GM18519 (cell line): ENCODE measurements at regions not wholly inside any gene's neighbourhood (a gene's known extent, or its start where the extent isn't known, plus 50 kb on each side); places are given as distances from the start of the nearest gene placed in this dataset.
"Not testable (repeated sequence)": the region's sequence is repeated elsewhere in the genome, so short reads cannot be mapped to it uniquely, and the experiment has no call there.

Experiments used
- ATAC-seq: cut with Tn5 transposase; IDR thresholded peaks from one replicate; pipeline ENCODE4 v1.9.1; 2021; ENCODE audit warnings: mild to moderate bottlenecking, moderate library complexity; ENCODE audit not compliant: unreplicated experiment, low FRiP score

GRCh38 chr2:122352151-122352550, 596.7 kb downstream of the TSN start:
- not testable (repeated sequence) for ATAC-seq

- ATAC-seq: no peak
Measured at GRCh38 chr2:122357998-122358397, 602.5 kb downstream of the TSN start.

DNA sequence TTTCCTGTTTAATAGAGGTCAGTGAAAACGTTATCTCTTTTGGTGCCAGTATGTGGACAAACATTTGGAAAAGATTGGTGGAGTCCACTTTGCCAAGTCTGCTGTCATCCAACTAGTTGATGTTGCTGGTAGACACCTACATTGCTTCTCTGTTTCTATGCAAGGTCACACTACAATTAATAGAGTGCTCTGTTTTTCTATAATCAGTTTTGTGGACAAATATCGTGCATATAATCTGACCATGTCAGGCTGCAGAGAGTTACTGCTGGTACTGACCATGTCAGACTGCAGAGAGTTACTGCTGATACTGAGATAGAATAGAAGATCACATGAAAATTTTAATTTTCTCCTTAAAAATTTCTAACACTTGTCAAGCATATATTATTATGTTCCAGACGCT, 603.3 kb downstream of the TSN start:
- no peak for ATAC-seq

GRCh38 chr2:122363885-122364284, 608.4 kb downstream of the TSN start:
- ATAC-seq: no peak

DNA sequence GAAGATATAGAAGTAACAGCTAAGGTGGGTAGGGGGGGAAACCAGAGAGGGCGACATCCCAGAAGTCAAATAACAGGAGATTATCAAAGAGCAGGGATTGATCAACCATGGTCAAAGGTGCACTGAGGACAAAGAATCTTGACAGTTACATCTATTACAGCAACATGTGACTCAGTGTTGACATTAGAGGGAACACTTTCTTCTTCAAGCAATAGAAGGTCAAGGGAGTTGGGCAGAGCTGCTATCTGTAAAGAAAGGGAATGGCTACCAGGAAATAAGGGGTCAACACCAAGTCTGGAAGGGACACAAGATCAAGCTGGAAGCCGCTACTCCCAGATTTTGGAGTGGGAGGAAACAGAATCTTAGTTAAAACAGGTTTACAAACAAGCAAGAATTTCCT, 611.0 kb downstream of the TSN start:
- no peak for ATAC-seq

GRCh38 chr2:122366969-122367645, 611.7 kb downstream of the TSN start:
- ATAC-seq: no peak

- no peak for ATAC-seq
Measured at GRCh38 chr2:122367646-122368010, 612.2 kb downstream of the TSN start.

DNA sequence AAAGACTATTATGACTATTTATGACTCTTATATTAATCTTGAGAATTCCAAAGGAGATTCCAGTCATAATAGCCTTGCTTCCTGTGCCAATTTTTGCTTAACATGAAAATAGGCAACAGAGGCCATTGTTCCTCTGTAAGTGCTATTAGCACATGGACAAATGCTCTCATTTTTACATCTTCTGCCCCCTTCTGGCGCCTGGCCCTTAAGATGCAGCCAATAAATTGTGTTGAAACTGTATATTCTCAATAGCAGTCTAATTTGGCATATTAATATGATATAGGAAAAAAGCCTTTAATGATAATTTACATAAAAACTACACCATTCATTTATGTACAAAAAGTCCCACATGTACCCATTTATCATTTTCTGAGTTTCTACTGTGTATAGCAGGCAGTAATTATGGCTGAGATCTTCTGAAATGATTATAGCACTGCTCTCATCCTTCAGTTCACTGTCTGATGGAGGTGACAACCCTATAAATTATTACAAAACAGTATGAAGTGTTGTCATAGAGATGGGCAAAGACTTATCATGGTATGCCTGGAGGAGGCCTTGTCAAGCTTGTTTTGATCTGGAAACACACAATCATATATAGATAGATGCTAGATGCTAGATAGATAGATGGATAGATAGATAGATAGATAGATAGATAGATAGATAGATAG, 613.3 kb downstream of the TSN start:
- no peak for ATAC-seq

DNA sequence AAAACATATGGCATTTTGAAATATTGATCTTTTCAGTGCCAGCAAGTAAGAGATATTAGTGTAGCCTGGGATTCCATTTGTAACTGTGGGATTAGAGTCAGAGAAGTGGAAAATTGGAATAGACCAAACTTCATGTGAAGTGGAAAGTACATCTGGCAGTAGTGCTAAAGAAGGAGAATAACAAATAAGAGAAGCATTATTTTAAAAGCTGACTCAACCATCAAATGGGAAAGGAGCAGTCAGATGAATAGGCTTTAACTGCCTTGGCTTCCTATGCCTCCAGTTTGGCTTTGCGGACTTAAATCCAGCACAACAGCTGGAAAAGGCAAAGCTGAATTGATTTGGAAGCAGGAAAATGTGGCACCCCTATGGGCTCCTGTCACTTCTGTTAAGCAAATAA, 623.1 kb downstream of the TSN start:
- no peak for ATAC-seq

DNA sequence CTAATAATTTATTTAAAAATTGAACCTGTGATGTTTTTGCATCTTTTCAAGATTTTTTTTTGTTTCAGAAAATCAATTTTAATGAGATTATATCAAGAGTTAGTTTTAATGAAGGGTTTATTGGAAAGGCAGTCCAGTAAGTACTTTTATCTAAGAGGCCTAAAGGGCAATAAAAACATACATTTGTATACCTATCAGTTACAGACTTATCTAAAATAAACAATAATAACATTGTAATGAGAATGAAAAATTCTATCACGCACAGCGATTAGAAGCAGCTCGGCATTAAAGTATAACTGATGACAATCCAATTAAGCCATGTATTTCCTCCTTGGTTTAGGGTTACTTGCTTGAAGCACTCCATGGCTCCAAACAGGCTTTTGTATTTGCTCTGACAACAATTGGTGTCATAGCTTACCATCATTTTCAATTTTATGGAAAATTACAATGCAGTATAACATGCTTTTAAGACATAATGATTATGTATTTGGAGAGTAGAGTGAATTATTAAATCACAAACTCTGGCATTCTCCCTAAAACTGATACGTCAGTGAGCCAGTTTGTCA, 629.4 kb downstream of the TSN start:
- ATAC-seq: no peak

DNA sequence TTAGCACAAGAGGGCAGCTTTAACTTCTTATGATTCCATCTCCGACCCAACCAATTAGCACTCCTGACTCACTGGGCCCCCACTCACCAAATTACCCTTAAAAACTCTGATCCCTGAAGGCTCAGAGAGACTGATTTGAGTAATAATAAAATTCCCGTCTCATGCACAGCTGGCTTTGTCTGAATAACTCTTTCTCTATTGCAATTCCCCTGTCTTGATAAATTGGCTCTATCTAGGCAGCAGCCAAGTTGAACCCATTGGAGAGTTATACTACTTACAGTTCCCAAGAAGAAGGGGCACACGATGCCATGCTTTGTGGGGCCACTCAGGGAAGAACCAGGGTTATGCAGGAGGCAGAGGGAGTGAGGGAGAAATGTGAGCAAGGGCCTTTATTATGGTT, 632.8 kb downstream of the TSN start:
- no peak for ATAC-seq

DNA sequence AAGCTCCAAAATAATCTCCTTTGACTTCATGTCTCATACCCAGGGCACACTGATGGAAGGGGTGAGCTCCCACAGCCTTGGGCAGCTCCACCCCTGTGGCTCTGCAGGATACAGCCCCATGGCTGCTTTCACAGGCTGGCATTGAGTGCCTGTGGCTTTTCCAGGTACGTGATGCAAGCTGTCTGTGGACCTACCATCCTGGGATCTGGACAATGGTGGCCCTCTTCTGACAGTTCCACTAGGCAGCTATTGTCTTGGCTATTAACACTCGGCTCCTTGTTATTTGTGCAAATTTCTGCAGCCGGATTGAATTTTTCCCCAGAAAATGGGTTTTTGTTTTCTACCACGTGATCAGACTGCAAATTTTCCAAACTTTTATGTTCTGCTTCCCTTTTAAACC, 634.2 kb downstream of the TSN start:
- ATAC-seq: no peak

DNA sequence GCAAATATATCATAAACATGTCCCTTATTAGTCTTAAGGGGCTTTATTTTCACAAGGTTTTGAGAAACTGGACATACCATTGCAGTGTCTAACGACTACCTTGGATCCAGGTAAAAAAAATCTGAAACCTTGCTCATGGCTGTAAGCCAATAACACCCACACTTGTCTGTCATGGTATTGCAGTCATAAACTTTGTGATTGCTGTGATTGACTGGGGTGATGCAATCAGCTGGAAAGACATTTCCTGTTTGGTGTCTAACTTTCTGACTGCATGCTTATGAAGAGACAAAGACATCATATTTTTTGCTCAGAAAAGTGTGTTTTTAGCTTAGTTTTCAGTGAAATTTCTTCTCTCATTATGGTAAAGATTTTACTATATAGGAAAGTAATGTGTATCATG, 635.0 kb downstream of the TSN start:
- ATAC-seq: peak; percentile 84

GRCh38 chr2:122391726-122392125, 636.3 kb downstream of the TSN start:
- ATAC-seq: no peak

DNA sequence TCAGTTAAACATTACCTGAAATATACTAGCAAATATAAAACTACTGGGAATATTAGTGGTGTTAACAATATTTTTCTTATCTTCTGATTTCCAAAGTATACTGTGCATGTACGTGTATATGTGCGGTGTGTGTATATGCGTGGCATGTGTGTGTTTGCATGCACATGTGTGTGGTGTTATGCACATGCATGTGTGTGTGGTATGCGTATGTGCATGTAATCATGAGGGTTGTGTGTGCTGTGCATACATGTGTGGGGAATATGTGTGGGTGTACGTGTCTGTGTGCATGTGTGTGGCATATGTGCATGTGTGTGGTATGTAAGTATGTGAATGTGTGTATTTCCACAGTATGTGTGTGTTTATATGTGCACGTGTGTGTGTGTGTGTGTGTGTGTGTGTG, 640.2 kb downstream of the TSN start:
- ATAC-seq: no peak

DNA sequence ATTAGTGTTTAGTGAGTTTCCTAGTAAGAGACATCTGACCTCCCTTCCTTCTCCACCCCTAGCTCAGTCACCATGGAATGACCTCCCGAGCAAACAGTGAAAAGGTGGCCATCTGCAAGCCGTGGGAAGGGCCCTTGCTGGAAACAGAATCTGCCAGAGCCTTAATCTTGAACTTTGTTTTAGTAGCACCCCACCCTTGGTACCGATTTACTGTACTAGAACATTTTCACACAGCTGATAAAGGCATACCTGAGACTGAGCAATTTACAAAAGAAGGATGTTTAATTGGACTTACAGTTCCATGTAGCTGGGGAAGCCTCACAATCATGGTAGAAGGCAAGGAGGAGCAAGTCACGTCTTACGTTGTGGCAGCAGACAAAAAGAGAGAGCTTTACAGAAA, 655.8 kb downstream of the TSN start:
- no peak for ATAC-seq

GRCh38 chr2:122412360-122412759, 656.9 kb downstream of the TSN start:
- no peak for ATAC-seq

GRCh38 chr2:122414902-122415301, 659.5 kb downstream of the TSN start:
- no peak for ATAC-seq

- no peak for ATAC-seq
Measured at GRCh38 chr2:122417114-122417513, 661.7 kb downstream of the TSN start.

DNA sequence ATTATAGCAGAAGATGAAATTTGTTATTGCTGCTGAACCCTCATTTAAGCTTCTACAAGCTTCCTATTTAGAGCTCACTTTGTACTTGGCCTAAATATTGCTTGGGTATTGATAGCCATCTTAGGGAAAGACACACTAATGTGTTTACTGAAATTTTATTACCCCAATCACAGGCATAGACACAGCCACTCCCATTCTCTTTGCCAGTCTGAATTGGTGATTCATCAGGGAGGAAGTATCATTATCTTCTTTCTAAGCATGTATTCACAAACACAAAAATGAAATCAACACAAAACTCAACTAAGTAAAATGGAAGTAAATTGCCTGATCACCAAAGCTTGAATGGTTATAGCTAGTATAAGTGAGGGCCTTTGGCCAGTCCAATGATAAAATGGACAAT, 666.3 kb downstream of the TSN start:
- ATAC-seq: no peak

GRCh38 chr2:122422384-122422991, 667.0 kb downstream of the TSN start:
- ATAC-seq: no peak

DNA sequence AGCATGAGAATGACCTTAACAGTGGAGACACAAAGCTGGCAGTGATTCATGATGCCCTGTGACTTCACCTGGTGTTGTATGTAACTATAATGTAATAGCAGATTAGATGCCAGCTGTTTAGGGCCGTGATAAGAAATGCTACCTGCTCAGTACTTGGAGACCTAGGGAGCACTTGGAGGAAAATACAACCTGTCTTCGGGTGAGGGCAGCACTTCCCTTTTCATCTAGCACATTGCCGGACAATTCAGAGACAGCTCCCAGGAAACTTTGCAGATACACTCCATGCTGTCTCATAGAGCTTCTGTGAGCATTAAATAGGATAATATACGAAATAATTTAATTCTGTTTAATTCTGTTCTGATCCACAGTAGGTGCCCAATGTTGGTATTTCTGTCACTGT, 668.5 kb downstream of the TSN start:
- no peak for ATAC-seq
